Lower lobe of right lung (tissue), 2 donors: ENCODE measurements at regions not wholly inside any gene's neighbourhood (a gene's known extent, or its start where the extent isn't known, plus 50 kb on each side); places are given as distances from the start of the nearest gene placed in this dataset.

Experiments used
- ATAC-seq, 2 donors: fragments of 200-7000 bp; cut with Tn5 transposase; one replicate each; pipeline ENCODE4 v1.9.1; 2020 to 2022; ENCODE audit warnings: mild to moderate bottlenecking in 2 of 2, moderate library complexity in 2 of 2
- DNase-seq: peaks from one replicate; pipeline ENCODE4 v3.0.0-alpha.2; 2020
- H3K27ac ChIP-seq: fragments of 200-600 bp; one replicate; pipeline ENCODE4 v1.8.0; 2022
- H3K27me3 ChIP-seq: fragments of 200-600 bp; one replicate; pipeline ENCODE4 v1.8.0; 2022; ENCODE audit warnings: low read depth
- H3K36me3 ChIP-seq: fragments of 200-600 bp; one replicate; pipeline ENCODE4 v1.8.0; 2022; ENCODE audit warnings: mild to moderate bottlenecking
- H3K4me1 ChIP-seq: fragments of 200-600 bp; one replicate; pipeline ENCODE4 v1.8.0; 2022
- H3K4me3 ChIP-seq: fragments of 200-600 bp; one replicate; pipeline ENCODE4 v1.8.0; 2022; ENCODE audit warnings: mild to moderate bottlenecking
- H3K9me3 ChIP-seq: fragments of 200-600 bp; one replicate; pipeline ENCODE4 v1.8.0; 2022
- CTCF ChIP-seq: fragments of 200-600 bp; IDR thresholded peaks from one replicate; pipeline ENCODE4 v1.8.0; 2022; ENCODE audit warnings: antibody characterized with exemption, mild to moderate bottlenecking
- intact Hi-C: fragments of 100-400 bp; cut with DNase I; formaldehyde crosslinking; loops from one replicate; pipeline ENCODE4 v1.11.0; 2022
- donor health status: DM: no; HTN: yes; CAD: no; lungs with severe emphysema.

DNA sequence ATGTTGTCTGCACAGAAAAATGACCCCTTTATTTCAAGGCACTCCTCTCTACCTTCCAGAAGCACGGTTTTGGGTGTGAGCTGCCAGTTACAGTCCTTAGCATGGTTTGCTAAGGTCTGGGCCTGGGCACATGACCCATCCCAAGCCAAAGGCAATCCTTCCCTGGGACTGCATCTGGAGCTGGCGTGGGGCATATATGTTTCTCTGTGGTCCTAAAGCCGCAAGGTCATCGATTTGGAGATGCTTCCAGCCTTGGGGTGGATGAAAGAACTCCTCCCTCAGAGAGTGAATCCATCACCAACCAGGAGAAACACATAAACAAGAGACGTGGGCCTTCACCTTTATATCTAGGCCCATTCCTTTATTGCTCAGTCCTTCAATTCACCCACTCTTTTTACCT is 50.1 kb upstream of the IGFBP3 start:
- Histone ChIP-seq H3K4me3 (no peak overlapping the region), H3K4me1 (no peaks in the 10 kb centered on the region), H3K27me3 (no peaks in the 10 kb centered on the region), H3K36me3 (no peaks in the 10 kb centered on the region), H3K27ac (no peak overlapping the region), H3K9me3 (no peaks in the 10 kb centered on the region)
- DNase-seq, result no peak
- ATAC-seq, result no peak
- TF ChIP-seq CTCF, result no peak
- intact Hi-C loops, result no loop called here
